Activated B cell treated with CpG ODN at 0.5 μM for 24 hours (primary cell): ENCODE measurements at regions not wholly inside any gene's neighbourhood (a gene's known extent, or its start where the extent isn't known, plus 50 kb on each side); places are given as distances from the start of the nearest gene placed in this dataset.

Source experiments
- ATAC-seq: fragments of 200-7000 bp; cut with Tn5 transposase; one replicate; pipeline ENCODE4 v1.10.0; 2021; ENCODE audit warnings: low read depth, mild to moderate bottlenecking, moderate library complexity
- CTCF ChIA-PET: fragments of 350-600 bp; sonication (Branson Sonifier 250); formaldehyde crosslinking; loops from one replicate; lab custom pipeline; 2021; ENCODE audit warnings: antibody characterized with exemption; lab: Charles Lee
- POLR2A ChIA-PET: fragments of 350-600 bp; sonication (Branson Sonifier 250); formaldehyde crosslinking; loops from one replicate; lab custom pipeline; 2021; ENCODE audit warnings: antibody characterized with exemption; lab: Charles Lee
- DNase-seq: peaks from one replicate; pipeline ENCODE4 v3.0.0; 2022
- H3K27ac Mint-ChIP-seq: one replicate; pipeline ENCODE4 v1.8.0; 2020; ENCODE audit warnings: mixed read lengths
- H3K27me3 Mint-ChIP-seq: one replicate; pipeline ENCODE4 v1.8.0; 2021; ENCODE audit warnings: mixed read lengths
- H3K36me3 Mint-ChIP-seq: one replicate; pipeline ENCODE4 v1.8.0; 2021; ENCODE audit warnings: low read depth, mixed read lengths
- H3K4me1 Mint-ChIP-seq: one replicate; pipeline ENCODE4 v1.8.0; 2021; ENCODE audit warnings: mixed read lengths
- H3K4me3 Mint-ChIP-seq: one replicate; pipeline ENCODE4 v1.8.0; 2020; ENCODE audit warnings: mild to moderate bottlenecking, mixed read lengths
- H3K9me3 Mint-ChIP-seq: one replicate; pipeline ENCODE4 v1.8.0; 2020; ENCODE audit warnings: mixed read lengths
- intact Hi-C: fragments of 100-400 bp; cut with micrococcal nuclease; formaldehyde crosslinking; loops from one replicate; pipeline ENCODE4 v1.15.1; 2024
- TF ChIP-seq, protein P1 (sequence below): fragments of 200-600 bp; IDR thresholded peaks from one replicate; pipeline ENCODE4 v1.8.0; 2022; ENCODE audit warnings: antibody characterized with exemption, mild to moderate bottlenecking

DNA sequence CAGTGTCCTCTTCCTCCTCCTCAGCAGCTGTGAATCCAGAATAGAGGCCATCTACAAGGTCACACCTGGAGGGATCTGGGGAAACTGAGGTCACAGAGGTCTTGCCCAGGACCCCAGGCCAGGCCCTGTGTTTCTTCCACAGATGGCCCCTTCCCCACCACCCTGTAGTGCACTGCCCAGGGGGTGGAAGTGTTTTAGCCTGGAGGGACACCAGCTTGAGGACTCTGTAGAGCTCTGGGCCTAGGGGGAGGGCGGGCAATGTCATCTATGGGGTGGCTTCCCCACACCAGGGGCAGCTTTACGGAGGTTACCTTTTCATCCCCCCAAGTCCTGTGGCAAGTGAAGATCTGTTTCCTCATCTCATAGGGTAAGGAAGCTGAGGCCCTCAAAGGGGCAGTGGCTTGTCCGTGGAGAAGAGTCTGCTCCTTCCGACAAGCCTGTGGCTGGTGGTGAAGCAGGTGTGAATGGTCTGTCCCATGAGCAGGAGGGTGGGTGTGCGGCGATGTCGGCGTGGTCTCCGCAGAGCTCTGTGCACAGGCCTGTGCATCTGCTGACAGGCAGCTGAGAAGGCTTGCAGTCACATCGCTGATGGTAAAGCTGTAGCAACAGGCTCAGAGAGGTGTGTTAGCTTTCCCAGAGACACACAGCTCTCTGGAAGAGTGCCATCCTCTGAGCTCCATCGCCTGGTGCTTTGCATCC lies 74.1 kb upstream of the WNT7B start:
- POLR2A ChIA-PET: interaction anchor here (1.7 to 2.5 kb wide), 2 partner anchors 15 to 19 kb away, joined by 8 to 12 read pairs; no protein-coding TSS in a partner anchor
- H3K4me3 Mint-ChIP-seq: no peak overlapping the region
- H3K27ac Mint-ChIP-seq: peak overlapping the region; percentile 96
- TF ChIP-seq, protein P1, sequence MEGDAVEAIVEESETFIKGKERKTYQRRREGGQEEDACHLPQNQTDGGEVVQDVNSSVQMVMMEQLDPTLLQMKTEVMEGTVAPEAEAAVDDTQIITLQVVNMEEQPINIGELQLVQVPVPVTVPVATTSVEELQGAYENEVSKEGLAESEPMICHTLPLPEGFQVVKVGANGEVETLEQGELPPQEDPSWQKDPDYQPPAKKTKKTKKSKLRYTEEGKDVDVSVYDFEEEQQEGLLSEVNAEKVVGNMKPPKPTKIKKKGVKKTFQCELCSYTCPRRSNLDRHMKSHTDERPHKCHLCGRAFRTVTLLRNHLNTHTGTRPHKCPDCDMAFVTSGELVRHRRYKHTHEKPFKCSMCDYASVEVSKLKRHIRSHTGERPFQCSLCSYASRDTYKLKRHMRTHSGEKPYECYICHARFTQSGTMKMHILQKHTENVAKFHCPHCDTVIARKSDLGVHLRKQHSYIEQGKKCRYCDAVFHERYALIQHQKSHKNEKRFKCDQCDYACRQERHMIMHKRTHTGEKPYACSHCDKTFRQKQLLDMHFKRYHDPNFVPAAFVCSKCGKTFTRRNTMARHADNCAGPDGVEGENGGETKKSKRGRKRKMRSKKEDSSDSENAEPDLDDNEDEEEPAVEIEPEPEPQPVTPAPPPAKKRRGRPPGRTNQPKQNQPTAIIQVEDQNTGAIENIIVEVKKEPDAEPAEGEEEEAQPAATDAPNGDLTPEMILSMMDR: no peak
- peaks cover 3% of the 10 kb centered on the region for H3K36me3 Mint-ChIP-seq
- CTCF ChIA-PET: no interaction called here
- no peak for ATAC-seq
- peaks cover 53% of the 10 kb centered on the region for H3K4me1 Mint-ChIP-seq
- no peaks in the 10 kb centered on the region for H3K9me3 Mint-ChIP-seq
- intact Hi-C loops: loop anchor here (5.0 kb wide), 1 partner anchor 39 kb away; no protein-coding TSS in a partner anchor
- no peaks in the 10 kb centered on the region for H3K27me3 Mint-ChIP-seq
- DNase-seq: no peak

DNA sequence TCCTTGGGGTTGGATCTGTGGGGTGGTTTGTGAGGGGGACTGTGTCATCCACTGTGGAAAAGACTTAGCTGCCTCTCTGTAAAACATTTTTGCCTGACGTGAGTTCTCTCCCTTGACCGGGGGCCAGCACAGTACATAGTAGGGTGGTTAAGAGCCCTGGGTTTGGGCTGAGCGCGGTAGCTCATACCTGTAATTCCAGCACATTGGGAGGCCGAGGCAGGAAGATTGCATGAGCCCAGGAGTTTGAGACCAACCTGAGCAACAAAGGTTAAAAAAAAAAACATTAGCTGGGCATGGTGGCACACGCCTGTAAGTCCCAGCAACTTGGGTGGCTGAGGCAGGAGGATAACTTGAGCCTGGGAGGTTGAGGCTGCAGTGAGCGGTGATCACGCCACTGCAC lies 74.7 kb upstream of the WNT7B start:
- Mint-ChIP-seq H3K4me3 (peak overlapping the region; percentile 15), H3K27ac (peak overlapping the region; percentile 96), H3K36me3 (peaks cover 3% of the 10 kb centered on the region), H3K27me3 (no peaks in the 10 kb centered on the region), H3K4me1 (peaks cover 52% of the 10 kb centered on the region), H3K9me3 (no peaks in the 10 kb centered on the region)
- intact Hi-C loops: loop anchor here (5.0 kb wide), 1 partner anchor 39 kb away; no protein-coding TSS in a partner anchor
- ATAC-seq (no peak), DNase-seq (no peak)
- ChIA-PET CTCF (interaction anchor here (1.6 kb wide), 1 partner anchor 38 kb away, joined by 3 read pairs; no protein-coding TSS in a partner anchor), POLR2A (interaction anchor here (1.7 to 2.5 kb wide), 2 partner anchors 15 to 18 kb away, joined by 8 to 12 read pairs; no protein-coding TSS in a partner anchor)
- TF ChIP-seq, protein P1: no peak

DNA sequence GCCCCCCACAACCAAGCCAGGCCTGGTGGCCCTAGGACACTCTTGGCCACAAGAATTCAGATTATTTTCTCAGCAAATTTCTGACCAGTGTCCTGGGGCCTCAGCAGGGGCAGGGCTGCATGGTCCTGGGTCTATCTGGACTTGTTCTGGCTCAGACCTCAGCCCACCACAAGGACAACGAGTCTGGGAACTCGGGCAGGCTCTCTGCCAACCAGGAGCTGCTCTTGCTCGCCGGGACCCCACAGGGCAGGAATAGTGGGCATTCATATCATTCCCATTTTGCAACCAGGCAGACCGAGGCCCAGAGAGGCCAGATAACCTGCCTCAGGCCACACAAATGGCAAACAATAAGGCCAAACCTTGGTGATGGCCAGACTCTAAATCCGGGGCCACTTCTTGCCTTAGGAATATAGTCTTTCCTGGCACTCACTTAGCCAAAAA lies 75.4 kb upstream of the WNT7B start:
- ATAC-seq (no peak), DNase-seq (no peak)
- intact Hi-C loops: loop anchor here (5.0 kb wide), 1 partner anchor 40 kb away; no protein-coding TSS in a partner anchor
- POLR2A ChIA-PET: interaction anchor here (1.7 to 7.2 kb wide), 6 partner anchors 8 to 38 kb away, joined by 6 to 79 read pairs (median 26); no protein-coding TSS in a partner anchor
- H3K9me3 Mint-ChIP-seq: no peaks in the 10 kb centered on the region
- CTCF ChIA-PET: interaction anchor here (1.6 kb wide), 1 partner anchor 39 kb away, joined by 3 read pairs; no protein-coding TSS in a partner anchor
- H3K4me3 Mint-ChIP-seq: peak overlapping the region; percentile 91
- peaks cover 3% of the 10 kb centered on the region for H3K36me3 Mint-ChIP-seq
- TF ChIP-seq, protein P1: no peak
- H3K27ac Mint-ChIP-seq: peak overlapping the region; percentile 96
- H3K4me1 Mint-ChIP-seq: peaks cover 56% of the 10 kb centered on the region
- no peaks in the 10 kb centered on the region for H3K27me3 Mint-ChIP-seq

DNA sequence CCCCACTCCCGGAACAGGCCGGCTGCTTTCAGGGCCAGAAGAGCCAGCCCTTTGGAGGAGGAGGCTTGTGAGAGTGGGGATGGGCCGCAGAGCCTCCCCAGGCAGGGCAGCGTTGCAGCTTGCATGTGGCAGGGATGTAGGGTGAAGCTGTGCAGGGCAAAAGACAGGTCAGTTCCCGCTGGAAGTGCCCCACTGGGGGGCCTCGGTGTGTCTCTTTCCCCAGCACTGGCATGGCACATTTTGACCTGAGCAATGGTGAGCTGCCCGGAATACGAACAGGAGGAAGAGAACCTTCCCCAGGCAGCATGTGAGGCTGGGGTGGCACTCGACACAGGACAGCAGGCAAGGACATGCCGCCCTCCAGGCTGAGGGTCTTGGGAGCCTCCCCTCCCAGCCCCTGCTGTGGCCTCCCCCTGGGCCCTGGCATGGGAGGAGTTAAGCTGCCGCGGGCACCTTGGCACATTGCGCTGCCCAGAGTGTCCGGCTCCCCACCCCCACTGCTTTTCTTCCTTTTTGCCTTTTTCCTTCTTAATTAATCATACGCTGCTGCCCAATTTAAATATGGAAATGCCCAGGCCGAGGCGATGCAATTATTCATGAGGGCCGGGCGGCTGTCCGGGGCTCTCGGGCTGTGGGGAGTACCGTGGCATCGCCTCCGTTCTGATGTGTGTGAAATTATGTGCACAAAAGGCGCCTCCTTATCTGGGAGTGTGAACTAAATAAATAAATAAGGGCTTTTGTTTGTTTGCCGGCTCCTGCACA lies 76.0 kb upstream of the WNT7B start:
- H3K36me3 Mint-ChIP-seq: peaks cover 3% of the 10 kb centered on the region
- intact Hi-C loops: loop anchor here (1.0 to 5.0 kb wide), 3 partner anchors 17 to 41 kb away; no protein-coding TSS in a partner anchor
- CTCF ChIA-PET: interaction anchor here (1.0 to 1.6 kb wide), 2 partner anchors 40 to 47 kb away, joined by 3 read pairs; no protein-coding TSS in a partner anchor
- TF ChIP-seq, protein P1: no peak
- H3K27ac Mint-ChIP-seq: peak overlapping the region; percentile 96
- peak overlapping the region; percentile 91 for H3K4me3 Mint-ChIP-seq
- ATAC-seq (peak; percentile 13), DNase-seq (no peak)
- no peaks in the 10 kb centered on the region for H3K9me3 Mint-ChIP-seq
- H3K27me3 Mint-ChIP-seq: no peaks in the 10 kb centered on the region
- H3K4me1 Mint-ChIP-seq: peaks cover 56% of the 10 kb centered on the region
- POLR2A ChIA-PET: interaction anchor here (1.1 to 7.2 kb wide), 9 partner anchors 9 to 890 kb away, joined by 3 to 79 read pairs (median 6); partner anchors contain the start of gene NUP50
